Naive B cell (primary cell): ENCODE measurements at regions not wholly inside any gene's neighbourhood (a gene's known extent, or its start where the extent isn't known, plus 50 kb on each side); places are given as distances from the start of the nearest gene placed in this dataset.

ENCODE experiments used
- ATAC-seq, 2 donors: fragments of 150-1000 bp; cut with Tn5 transposase; 2 replicates each; pipeline ENCODE4 v1.10.0; 2021; ENCODE audit warnings: low read depth in 2 of 2, mild to moderate bottlenecking in 2 of 2, moderate library complexity in 2 of 2
- DNase-seq: peaks from one replicate; pipeline ENCODE4 v3.0.0; 2022
- H3K27ac Mint-ChIP-seq, 6 donors: one replicate each; pipeline ENCODE4 v1.8.0; 2020 to 2022; ENCODE audit warnings: mild to moderate bottlenecking in 6 of 6, mixed read lengths in 6 of 6, moderate library complexity in 5 of 6, inconsistent platforms in 2 of 6
- H3K27me3 Mint-ChIP-seq, 3 donors: one replicate each; pipeline ENCODE4 v1.8.0; 2021 to 2022; ENCODE audit warnings: mixed read lengths in 3 of 3, mild to moderate bottlenecking in 1 of 3
- H3K36me3 Mint-ChIP-seq, 2 donors: one replicate each; pipeline ENCODE4 v1.8.0; 2020 to 2022; ENCODE audit warnings: mixed read lengths in 2 of 2, inconsistent platforms in 1 of 2, mild to moderate bottlenecking in 1 of 2
- H3K4me1 Mint-ChIP-seq, 3 donors: one replicate each; pipeline ENCODE4 v1.8.0; 2020 to 2022; ENCODE audit warnings: mixed read lengths in 3 of 3, inconsistent platforms in 1 of 3, mild to moderate bottlenecking in 1 of 3, moderate library complexity in 1 of 3
- H3K4me3 Mint-ChIP-seq, 8 donors: one replicate each; pipeline ENCODE4 v1.8.0; 2020 to 2022; ENCODE audit warnings: mild to moderate bottlenecking in 8 of 8, mixed read lengths in 8 of 8, moderate library complexity in 8 of 8, inconsistent platforms in 2 of 8
- H3K9me3 Mint-ChIP-seq, 7 donors: one replicate each; pipeline ENCODE4 v1.8.0; 2020 to 2022; ENCODE audit warnings: mixed read lengths in 7 of 7, mild to moderate bottlenecking in 5 of 7, inconsistent platforms in 2 of 7, moderate library complexity in 1 of 7

DNA sequence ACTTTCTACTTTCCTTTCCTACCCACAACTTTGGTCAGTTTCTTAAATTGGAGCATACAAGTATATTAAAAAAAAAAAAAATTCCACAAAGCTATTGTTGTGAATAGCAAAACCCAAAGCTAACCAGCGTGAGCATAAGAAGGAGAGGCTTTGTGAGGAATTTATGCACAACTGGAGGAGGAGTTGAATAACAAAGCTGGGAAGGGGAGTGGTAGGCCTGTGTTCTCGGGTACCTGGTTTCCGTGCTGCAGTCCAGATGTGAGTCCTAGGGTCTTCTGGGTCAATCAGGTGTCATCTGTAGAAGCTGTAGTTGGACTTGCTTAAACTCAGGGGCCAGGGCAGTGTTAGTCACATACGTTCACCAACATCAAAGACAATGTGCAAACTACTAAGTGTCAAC is 422.5 kb upstream of the SGCG start:
- Mint-ChIP-seq H3K27me3 (peaks cover 0 to 3% (median 0%) of the 10 kb centered on the region in 3 donors), H3K27ac (no peak overlapping the region), H3K9me3 (peaks cover 0 to 6% (median 3%) of the 10 kb centered on the region in 7 donors), H3K36me3 (no peaks in the 10 kb centered on the region), H3K4me1 (no peaks in the 10 kb centered on the region), H3K4me3 (no peak overlapping the region)
- no peak for ATAC-seq
- DNase-seq, result no peak

- Mint-ChIP-seq H3K9me3 (no peaks in the 10 kb centered on the region), H3K4me3 (no peak overlapping the region), H3K36me3 (no peaks in the 10 kb centered on the region), H3K27me3 (peaks cover 0 to 3% (median 0%) of the 10 kb centered on the region in 3 donors), H3K4me1 (no peaks in the 10 kb centered on the region), H3K27ac (no peak overlapping the region)
- no peak for DNase-seq
- no peak for ATAC-seq
Measured at GRCh38 chr13:22761709-22762108, 419.1 kb upstream of the SGCG start.

- no peaks in the 10 kb centered on the region for H3K9me3 Mint-ChIP-seq
- H3K36me3 Mint-ChIP-seq, result no peaks in the 10 kb centered on the region
- DNase-seq (no peak), ATAC-seq (no peak)
- no peak overlapping the region for H3K27ac Mint-ChIP-seq
- H3K4me3 Mint-ChIP-seq, result no peak overlapping the region
- peaks cover 0 to 3% (median 3%) of the 10 kb centered on the region in 3 donors for H3K27me3 Mint-ChIP-seq
- no peaks in the 10 kb centered on the region for H3K4me1 Mint-ChIP-seq
Measured at GRCh38 chr13:22765547-22765946, 415.2 kb upstream of the SGCG start.

GRCh38 chr13:22770891-22771290 is 409.9 kb upstream of the SGCG start:
- Mint-ChIP-seq H3K9me3 (peaks cover 0 to 9% (median 0%) of the 10 kb centered on the region in 7 donors), H3K27ac (no peak overlapping the region), H3K4me3 (no peak overlapping the region), H3K36me3 (no peaks in the 10 kb centered on the region), H3K4me1 (no peaks in the 10 kb centered on the region), H3K27me3 (peaks cover 0 to 11% (median 0%) of the 10 kb centered on the region in 3 donors)
- no peak for DNase-seq
- ATAC-seq, result no peak

- Mint-ChIP-seq H3K4me3 (no peak overlapping the region), H3K27ac (no peak overlapping the region), H3K36me3 (no peaks in the 10 kb centered on the region), H3K9me3 (peaks cover 0 to 10% (median 0%) of the 10 kb centered on the region in 7 donors), H3K4me1 (no peaks in the 10 kb centered on the region), H3K27me3 (peaks cover 0 to 15% (median 0%) of the 10 kb centered on the region in 3 donors)
- ATAC-seq (no peak), DNase-seq (no peak)
Measured at GRCh38 chr13:22773465-22773864, 407.3 kb upstream of the SGCG start.

DNA sequence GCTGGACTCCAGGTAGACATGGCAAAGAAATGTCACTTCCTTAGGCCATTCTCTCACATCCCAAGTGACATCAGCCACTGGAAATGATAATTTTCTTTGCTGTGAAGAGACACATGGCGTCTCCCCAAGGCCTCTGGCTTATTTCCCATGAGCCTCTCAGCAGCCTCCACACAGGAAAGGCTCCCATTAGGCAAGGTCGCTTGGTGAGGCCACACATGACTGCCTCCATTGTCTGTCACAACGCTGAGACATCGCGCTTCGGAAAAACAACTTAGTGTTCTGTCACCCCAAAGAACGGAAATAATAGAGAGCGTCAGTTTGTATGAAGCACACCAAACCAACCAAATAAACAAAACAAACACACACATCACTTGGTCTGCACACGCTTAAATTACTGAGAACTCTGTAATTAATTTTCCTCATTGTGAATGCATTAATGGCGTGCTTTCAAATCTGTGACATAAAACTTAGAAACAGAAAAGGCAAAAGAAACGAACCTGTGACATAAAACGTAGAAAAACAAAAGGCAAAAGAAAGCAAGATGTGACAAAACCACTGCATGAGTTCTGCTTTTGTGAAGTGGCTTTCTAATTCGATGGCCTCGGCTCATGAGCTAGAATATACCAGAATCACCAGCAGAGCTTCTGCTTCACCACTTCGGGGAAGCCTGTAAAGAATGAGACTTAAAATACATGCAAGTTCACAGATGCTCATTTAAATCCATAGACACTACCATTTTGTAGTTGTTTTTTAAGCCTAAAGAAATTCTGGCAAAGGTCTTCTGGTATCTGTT is 404.2 kb upstream of the SGCG start:
- ATAC-seq, result no peak
- Mint-ChIP-seq H3K27me3 (peaks cover 0 to 8% (median 0%) of the 10 kb centered on the region in 3 donors), H3K36me3 (no peaks in the 10 kb centered on the region), H3K9me3 (peaks cover 0 to 10% (median 0%) of the 10 kb centered on the region in 7 donors), H3K27ac (no peak overlapping the region), H3K4me1 (no peaks in the 10 kb centered on the region), H3K4me3 (no peak overlapping the region)
- DNase-seq, result no peak

- H3K4me1 Mint-ChIP-seq, result no peaks in the 10 kb centered on the region
- H3K27ac Mint-ChIP-seq, result peak overlapping the region in 1 of 6 donors; percentile 11
- ATAC-seq, result no peak
- peaks cover 0 to 10% (median 0%) of the 10 kb centered on the region in 7 donors for H3K9me3 Mint-ChIP-seq
- no peaks in the 10 kb centered on the region for H3K36me3 Mint-ChIP-seq
- H3K4me3 Mint-ChIP-seq, result no peak overlapping the region
- DNase-seq, result no peak
- peaks cover 0 to 8% (median 0%) of the 10 kb centered on the region in 3 donors for H3K27me3 Mint-ChIP-seq
Measured at GRCh38 chr13:22777207-22777606, 403.6 kb upstream of the SGCG start.

- H3K36me3 Mint-ChIP-seq, result no peaks in the 10 kb centered on the region
- ATAC-seq (no peak), DNase-seq (no peak)
- no peak overlapping the region for H3K4me3 Mint-ChIP-seq
- no peaks in the 10 kb centered on the region for H3K27me3 Mint-ChIP-seq
- H3K9me3 Mint-ChIP-seq, result peaks cover 0 to 2% (median 0%) of the 10 kb centered on the region in 7 donors
- H3K27ac Mint-ChIP-seq, result no peak overlapping the region
- H3K4me1 Mint-ChIP-seq, result no peaks in the 10 kb centered on the region
Measured at GRCh38 chr13:22789027-22789593, 391.7 kb upstream of the SGCG start.

DNA sequence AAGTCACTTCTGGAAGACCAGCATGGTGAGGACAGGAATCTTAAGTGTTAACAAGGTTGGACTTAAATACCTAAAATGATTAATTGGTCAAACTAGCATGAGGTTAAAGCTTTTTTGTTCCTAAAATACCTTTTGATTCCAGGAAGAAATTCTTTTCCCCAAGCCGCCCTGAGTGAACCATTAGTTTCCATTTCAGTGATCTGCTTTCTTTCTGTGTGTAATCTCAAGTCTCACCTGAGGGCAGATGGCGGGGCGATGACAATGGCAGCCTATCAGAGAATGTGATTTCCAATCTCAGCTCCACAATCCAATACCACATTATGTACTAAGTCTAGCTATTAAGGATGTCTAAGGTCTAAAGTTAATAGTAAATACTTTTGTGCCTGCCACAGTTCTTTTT is 390.9 kb upstream of the SGCG start:
- ATAC-seq, result no peak
- Mint-ChIP-seq H3K27me3 (peaks cover 0 to 3% (median 0%) of the 10 kb centered on the region in 3 donors), H3K4me3 (no peak overlapping the region), H3K36me3 (no peaks in the 10 kb centered on the region), H3K27ac (no peak overlapping the region), H3K4me1 (no peaks in the 10 kb centered on the region), H3K9me3 (peaks cover 0 to 2% (median 0%) of the 10 kb centered on the region in 7 donors)
- DNase-seq, result no peak

GRCh38 chr13:22793598-22794134 is 387.1 kb upstream of the SGCG start:
- DNase-seq (no peak), ATAC-seq (no peak)
- H3K4me3 Mint-ChIP-seq, result no peak overlapping the region
- peaks cover 4 to 9% (median 6%) of the 10 kb centered on the region in 3 donors for H3K27me3 Mint-ChIP-seq
- peaks cover 0 to 2% (median 0%) of the 10 kb centered on the region in 7 donors for H3K9me3 Mint-ChIP-seq
- H3K4me1 Mint-ChIP-seq, result no peaks in the 10 kb centered on the region
- H3K36me3 Mint-ChIP-seq, result no peaks in the 10 kb centered on the region
- H3K27ac Mint-ChIP-seq, result no peak overlapping the region

GRCh38 chr13:22800526-22801401 is 380.0 kb upstream of the SGCG start:
- DNase-seq (no peak), ATAC-seq (no peak)
- Mint-ChIP-seq H3K27me3 (peaks cover 6 to 17% (median 9%) of the 10 kb centered on the region in 3 donors), H3K4me1 (no peaks in the 10 kb centered on the region), H3K9me3 (peaks cover 0 to 3% (median 0%) of the 10 kb centered on the region in 7 donors), H3K4me3 (no peak overlapping the region), H3K27ac (no peak overlapping the region), H3K36me3 (no peaks in the 10 kb centered on the region)

DNA sequence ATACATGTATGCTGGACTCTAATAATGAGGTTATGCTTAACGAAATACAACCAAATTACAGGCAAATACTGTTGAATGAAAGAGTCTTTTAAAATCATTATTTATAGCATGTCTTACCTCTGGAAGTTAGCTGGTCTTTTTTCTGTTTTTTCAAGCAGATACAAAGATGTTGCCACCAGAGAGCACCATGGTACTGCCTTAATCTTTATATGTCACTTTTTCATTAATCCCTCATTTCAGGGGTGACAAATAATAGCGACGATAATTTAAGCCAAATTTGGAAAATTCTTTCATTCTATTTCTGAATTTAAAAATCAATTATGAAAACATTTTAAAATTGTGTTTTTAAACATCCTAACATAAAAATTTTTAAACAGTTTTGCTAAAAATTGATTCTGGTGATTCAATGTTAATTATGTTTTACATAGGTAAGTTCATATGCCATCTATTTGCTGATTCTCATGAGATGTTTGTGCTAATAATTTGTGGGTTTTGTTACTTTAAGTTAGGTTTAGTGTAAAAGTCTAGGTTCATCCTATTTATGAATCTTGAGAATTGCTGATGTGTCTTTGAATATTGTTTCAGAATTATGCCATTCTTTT is 379.3 kb upstream of the SGCG start:
- no peak for ATAC-seq
- Mint-ChIP-seq H3K27ac (no peak overlapping the region), H3K9me3 (peaks cover 0 to 3% (median 0%) of the 10 kb centered on the region in 7 donors), H3K27me3 (peaks cover 6 to 17% (median 9%) of the 10 kb centered on the region in 3 donors), H3K36me3 (no peaks in the 10 kb centered on the region), H3K4me3 (no peak overlapping the region), H3K4me1 (no peaks in the 10 kb centered on the region)
- no peak for DNase-seq

DNA sequence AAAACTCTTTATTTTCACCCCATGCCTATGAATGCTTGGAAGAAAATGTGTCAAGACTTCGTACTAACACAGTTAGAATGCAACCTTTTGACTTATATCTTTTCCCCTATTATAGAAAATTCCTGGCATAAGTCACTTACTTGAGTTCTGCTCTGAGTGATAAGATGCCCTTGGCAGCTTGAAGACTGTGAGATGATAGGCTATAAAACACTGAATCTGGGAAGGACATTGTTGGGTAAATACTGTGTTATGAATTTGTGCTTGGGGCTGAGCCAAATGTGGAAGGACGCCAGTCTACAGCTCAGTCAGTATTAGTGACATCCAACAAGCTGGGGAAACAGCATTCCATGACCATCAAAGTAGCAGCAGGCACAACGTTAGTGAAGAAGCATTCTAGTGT is 368.0 kb upstream of the SGCG start:
- Mint-ChIP-seq H3K4me1 (no peaks in the 10 kb centered on the region), H3K9me3 (peaks cover 0 to 4% (median 0%) of the 10 kb centered on the region in 7 donors), H3K27ac (no peak overlapping the region), H3K27me3 (no peaks in the 10 kb centered on the region), H3K4me3 (no peak overlapping the region), H3K36me3 (no peaks in the 10 kb centered on the region)
- DNase-seq, result no peak
- ATAC-seq, result no peak
